KMS-11 (cell line): ENCODE measurements at regions not wholly inside any gene's neighbourhood (a gene's known extent, or its start where the extent isn't known, plus 50 kb on each side); places are given as distances from the start of the nearest gene placed in this dataset.

Experiments used
- H2AFZ ChIP-seq: fragments of 200-600 bp; sonication (generic); 2 replicates; pipeline ENCODE4 v1.6.1; 2016; ENCODE audit warnings: antibody characterized with exemption, mixed run types, low read depth
- H3K27ac ChIP-seq: fragments of 200-600 bp; sonication (generic); 2 replicates; pipeline ENCODE4 v1.6.1; 2016; ENCODE audit warnings: mild to moderate bottlenecking, mixed run types
- H3K27me3 ChIP-seq: fragments of 200-600 bp; sonication (generic); 2 replicates; pipeline ENCODE4 v1.6.1; 2017; ENCODE audit warnings: mild to moderate bottlenecking, low read depth, mixed run types, moderate library complexity; ENCODE audit not compliant: insufficient read depth
- H3K36me3 ChIP-seq: fragments of 200-600 bp; sonication (generic); 2 replicates; pipeline ENCODE4 v1.6.1; 2017; ENCODE audit warnings: mild to moderate bottlenecking, mixed run types; ENCODE audit not compliant: insufficient read depth
- H3K4me1 ChIP-seq: fragments of 200-600 bp; sonication (generic); 2 replicates; pipeline ENCODE4 v1.6.1; 2016; ENCODE audit warnings: mild to moderate bottlenecking, low read depth, mixed run types; ENCODE audit not compliant: poor library complexity, severe bottlenecking
- H3K4me2 ChIP-seq: fragments of 200-600 bp; sonication (generic); 2 replicates; pipeline ENCODE4 v1.7.0; 2016; ENCODE audit warnings: mild to moderate bottlenecking, mixed run types
- H3K4me3 ChIP-seq: fragments of 200-600 bp; sonication (generic); IDR thresholded peaks from 2 replicates; pipeline ENCODE4 v1.6.1; 2017; ENCODE audit warnings: low read depth, low read length, mixed read lengths; ENCODE audit not compliant: insufficient read depth
- H3K79me2 ChIP-seq: fragments of 200-600 bp; sonication (generic); 2 replicates; pipeline ENCODE4 v1.6.1; 2016; ENCODE audit warnings: low read depth, mixed run types; ENCODE audit not compliant: insufficient read depth
- H3K9ac ChIP-seq: fragments of 200-600 bp; sonication (generic); 2 replicates; pipeline ENCODE4 v1.6.1; 2016; ENCODE audit warnings: mild to moderate bottlenecking, mixed run types
- H4K20me1 ChIP-seq: fragments of 200-600 bp; sonication (generic); 2 replicates; pipeline ENCODE4 v1.6.1; 2016; ENCODE audit warnings: mild to moderate bottlenecking, mixed run types; ENCODE audit not compliant: insufficient read depth
- CTCF ChIP-seq: fragments of 200-600 bp; sonication (generic); conservative IDR thresholded peaks from 2 replicates; pipeline ENCODE4 v1.6.1; 2017; ENCODE audit warnings: low read depth, mild to moderate bottlenecking, antibody characterized with exemption, low read length, moderate library complexity, mixed read lengths

GRCh38 chr4:43855283-43855682 is 593.3 kb downstream of the KCTD8 start:
- no peak for TF ChIP-seq CTCF
- no peak overlapping the region for H3K4me3 ChIP-seq
- H3K9ac ChIP-seq: no peak overlapping the region
- H3K4me1 ChIP-seq: no peaks in the 10 kb centered on the region
- H4K20me1 ChIP-seq: no peaks in the 10 kb centered on the region
- no peak overlapping the region for H3K4me2 ChIP-seq
- no peak overlapping the region for H3K27ac ChIP-seq
- H2AFZ ChIP-seq: no peak overlapping the region
- H3K27me3 ChIP-seq: no peaks in the 10 kb centered on the region
- no peaks in the 10 kb centered on the region for H3K79me2 ChIP-seq
- no peaks in the 10 kb centered on the region for H3K36me3 ChIP-seq

DNA sequence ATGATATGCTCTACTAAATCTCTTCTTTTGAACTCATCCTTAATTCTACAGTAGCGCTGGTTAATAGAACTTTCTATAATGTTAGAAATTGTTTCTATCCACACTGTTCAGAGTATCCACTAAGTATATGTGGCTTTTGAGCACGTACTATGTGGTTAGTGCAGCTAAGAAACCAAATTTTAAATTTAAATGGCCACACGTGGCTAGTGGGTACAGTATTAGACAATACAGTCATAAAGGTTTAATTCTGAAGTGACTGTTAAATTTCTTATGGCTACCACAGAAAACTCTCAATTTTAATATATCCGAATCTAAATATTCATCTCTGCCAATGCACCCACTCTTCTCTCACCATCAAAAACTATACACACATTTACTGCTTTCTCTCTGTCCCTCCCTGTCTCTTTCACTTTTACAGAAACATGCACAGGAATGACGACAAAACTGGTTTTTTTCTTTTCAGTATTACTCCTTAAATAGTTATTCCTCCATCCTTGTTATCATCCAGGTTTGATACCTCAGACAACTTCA is 583.9 kb downstream of the KCTD8 start:
- Histone ChIP-seq H3K27ac (no peak overlapping the region), H3K4me2 (no peak overlapping the region), H3K9ac (no peak overlapping the region), H4K20me1 (no peaks in the 10 kb centered on the region), H3K4me1 (peaks cover 8% of the 10 kb centered on the region), H3K27me3 (no peaks in the 10 kb centered on the region), H3K36me3 (no peaks in the 10 kb centered on the region), H2AFZ (no peak overlapping the region), H3K4me3 (no peak overlapping the region), H3K79me2 (no peaks in the 10 kb centered on the region)
- no peak for TF ChIP-seq CTCF

DNA sequence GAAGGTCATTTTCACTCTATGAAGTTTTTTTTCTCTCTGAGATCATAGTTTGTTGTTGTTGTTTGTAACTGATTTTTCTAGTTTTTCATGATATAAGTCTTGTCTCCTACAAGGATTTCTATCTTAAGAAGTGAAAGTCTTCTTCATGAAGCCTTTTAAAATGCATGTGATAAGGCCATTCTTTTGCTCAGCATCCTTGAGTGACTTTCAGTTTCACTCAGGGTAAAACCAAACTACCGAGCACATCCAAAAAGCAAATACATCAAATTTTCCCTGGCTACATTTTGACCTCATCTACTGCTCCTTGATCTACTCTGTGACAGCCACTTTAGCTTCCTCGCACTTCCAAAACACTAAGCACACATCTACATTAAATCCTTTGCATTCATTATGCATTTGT is 580.7 kb downstream of the KCTD8 start:
- Histone ChIP-seq H4K20me1 (no peaks in the 10 kb centered on the region), H3K27me3 (no peaks in the 10 kb centered on the region), H3K4me1 (peaks cover 8% of the 10 kb centered on the region), H3K4me3 (no peak overlapping the region), H3K9ac (no peak overlapping the region), H2AFZ (no peak overlapping the region), H3K4me2 (no peak overlapping the region; the same call in none of the 2 replicates), H3K36me3 (no peaks in the 10 kb centered on the region), H3K27ac (no peak overlapping the region), H3K79me2 (no peaks in the 10 kb centered on the region)
- TF ChIP-seq CTCF: no peak

DNA sequence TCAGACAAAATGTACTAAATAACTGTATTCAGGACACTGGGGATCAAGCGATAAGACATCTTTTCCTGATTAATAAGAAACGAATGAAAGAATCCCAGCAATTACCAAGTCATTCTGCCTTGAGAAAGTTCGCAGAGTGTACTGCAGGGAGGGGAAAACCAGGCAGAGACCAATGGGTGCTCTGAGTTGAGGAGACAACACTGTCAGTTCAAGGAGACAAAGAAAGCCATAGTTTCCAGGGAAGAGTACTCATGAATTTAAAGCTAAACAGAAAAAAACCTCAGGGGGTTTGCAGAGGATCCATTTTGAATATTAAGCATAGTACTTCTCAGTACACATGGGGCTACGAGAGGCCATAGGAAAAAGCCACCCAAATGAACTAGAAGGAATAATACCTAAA is 573.0 kb downstream of the KCTD8 start:
- Histone ChIP-seq H3K4me1 (no peaks in the 10 kb centered on the region), H3K79me2 (no peaks in the 10 kb centered on the region), H3K4me2 (no peak overlapping the region), H3K4me3 (no peak overlapping the region), H3K36me3 (no peaks in the 10 kb centered on the region), H3K9ac (no peak overlapping the region), H3K27ac (no peak overlapping the region), H2AFZ (no peak overlapping the region), H4K20me1 (no peaks in the 10 kb centered on the region), H3K27me3 (no peaks in the 10 kb centered on the region)
- no peak for TF ChIP-seq CTCF

- H4K20me1 ChIP-seq: no peaks in the 10 kb centered on the region
- H3K79me2 ChIP-seq: no peaks in the 10 kb centered on the region
- H2AFZ ChIP-seq: no peak overlapping the region
- TF ChIP-seq CTCF: no peak
- H3K27me3 ChIP-seq: no peaks in the 10 kb centered on the region
- no peaks in the 10 kb centered on the region for H3K36me3 ChIP-seq
- no peak overlapping the region for H3K27ac ChIP-seq
- H3K4me1 ChIP-seq: no peaks in the 10 kb centered on the region
- H3K4me3 ChIP-seq: no peak overlapping the region
- no peak overlapping the region for H3K4me2 ChIP-seq
- no peak overlapping the region for H3K9ac ChIP-seq
These were observed 566.1 kb downstream of the KCTD8 start for GRCh38 chr4:43882470-43882869.
